ENCODE measurements at regions not wholly inside any gene's neighbourhood (a gene's known extent, or its start where the extent isn't known, plus 50 kb on each side); places are given as distances from the start of the nearest gene placed in this dataset.

- no peak for TF ChIP-seq NRF1 (IDR thresholded peaks at IDR 0.05; ENCODE audit: low read depth, low read length)
- no peak for TF ChIP-seq TEAD4 (IDR thresholded peaks at IDR 0.05; ENCODE audit: borderline replicate concordance, insufficient read depth)
- no peak for TF ChIP-seq MEF2A (IDR thresholded peaks at IDR 0.05; ENCODE audit: borderline replicate concordance, low read depth)
- no peak for TF ChIP-seq FOSL2 (IDR thresholded peaks at IDR 0.05; ENCODE audit: borderline replicate concordance, low read depth)
- no peak for TF ChIP-seq FOXM1 (IDR thresholded peaks at IDR 0.05; ENCODE audit: low read depth)
- TF ChIP-seq REST (IDR thresholded peaks at IDR 0.05; ENCODE audit: low read depth, low read length), result no peak
These were observed 130.5 kb upstream of the TNS3 start (continued) for GRCh38 chr7:47712416-47712815.

- Histone ChIP-seq H4K20me1 (ENCODE audit: insufficient read depth) (no peaks in the 10 kb centered on the region), H3K4me2 (no peak overlapping the region), H3K9ac (no peak overlapping the region), H3K27me3 (ENCODE audit: insufficient read depth) (no peaks in the 10 kb centered on the region), H3F3A (replicated peaks; ENCODE audit: insufficient read depth) (peaks cover under 1% of the 10 kb centered on the region), H3K79me2 (ENCODE audit: insufficient read depth) (no peaks in the 10 kb centered on the region), H3K4me1 (ENCODE audit: control insufficient read depth in 1 of 2, insufficient read depth in 2 of 2, low read depth in 1 of 2, low read length in 1 of 2) (peaks cover 0 to 20% of the 10 kb centered on the region in 2 experiments; a peak in 1 of 4 replicates), H2AFZ (ENCODE audit: low read depth) (no peak overlapping the region), H3K36me3 (replicated peaks in 1 of 2; ENCODE audit: control insufficient read depth in 1 of 2, insufficient read depth in 2 of 2, low read length in 1 of 2) (no peaks in the 10 kb centered on the region), H3K4me3 (ENCODE audit: low read depth in 2 of 2, low read length in 1 of 2) (no peak overlapping the region), H3K27ac (ENCODE audit: low read depth in 2 of 2, low read length in 1 of 2) (no peak overlapping the region), H3K9me2 (no peaks in the 10 kb centered on the region), H3K9me3 (no peaks in the 10 kb centered on the region)
- CTCF ChIA-PET, result interaction anchor here (0.7 to 1.6 kb wide), 4 partner anchors 9 to 1438 kb away, joined by 3 to 4 read pairs (median 3); no protein-coding TSS in a partner anchor
- no peak for DNase-seq
- POLR2A ChIA-PET, result no interaction called here
- TF ChIP-seq USF2 (IDR thresholded peaks at IDR 0.05; ENCODE audit: borderline replicate concordance, low read depth, low read length), result no peak
- TF ChIP-seq ELF1 (IDR thresholded peaks at IDR 0.05), result no peak
- no peak for TF ChIP-seq TCF12 (IDR thresholded peaks at IDR 0.05)
- no peak for TF ChIP-seq MXI1 (IDR thresholded peaks at IDR 0.05; ENCODE audit: low read depth, low read length)
- TF ChIP-seq MEF2A (IDR thresholded peaks at IDR 0.05; ENCODE audit: borderline replicate concordance, low read depth), result no peak
- 97% methylated on average over 11 of the region's 12 CpGs for WGBS (ENCODE audit: low lambda C conversion rate)
These were observed 129.9 kb upstream of the TNS3 start for GRCh38 chr7:47711776-47712175.

All from SK-N-SH (cell line).